Endothelial cell of umbilical vein (primary cell): ENCODE measurements at regions not wholly inside any gene's neighbourhood (a gene's known extent, or its start where the extent isn't known, plus 50 kb on each side); places are given as distances from the start of the nearest gene placed in this dataset.

Experiments
- BruUV-seq: library from RNA; stranded (reverse); fragments of 400-500 nt; replicated peaks from 2 replicates; lab custom pipeline; 2021; lab: Mats Ljungman, UMichigan
- CTCF ChIA-PET: fragments of 300-600, 350-600 bp; sonication (Branson Sonifier 250); formaldehyde crosslinking; loops from one replicate; lab custom pipeline; 2021; ENCODE audit warnings: antibody characterized with exemption, inconsistent platforms; lab: Charles Lee
- POLR2A ChIA-PET: fragments of 300-600, 350-600 bp; sonication (Branson Sonifier 250); formaldehyde crosslinking; loops from one replicate; lab custom pipeline; 2021; ENCODE audit warnings: antibody characterized with exemption, inconsistent platforms; lab: Charles Lee
- DNase-seq: peaks from one replicate; pipeline ENCODE4 v3.0.0-alpha.2; 2011; ENCODE audit warnings: low read depth, low spot score
- FAIRE-seq: peaks from 2 replicates; lab custom pipeline; 2011; peaks lifted over from hg19 to GRCh38; lab: Jason Lieb, UNC
- H2AFZ ChIP-seq: 2 replicates; pipeline ENCODE4 v1.6.0; 2012; ENCODE audit warnings: low read depth, low read length, control low read depth, inconsistent platforms
- H3K27ac ChIP-seq: 2 replicates; pipeline ENCODE4 v1.5.1; 2011; ENCODE audit warnings: low read depth, mild to moderate bottlenecking, control low read depth, low read length, moderate library complexity; ENCODE audit not compliant: insufficient read depth
- H3K27me3 ChIP-seq, 2 experiments: 2 replicates each; pipeline versions ENCODE4 v1.6.0 to v1.6.1; 2011; ENCODE audit warnings: low read length in 2 of 2, mixed read lengths in 1 of 2; ENCODE audit not compliant: control insufficient read depth in 2 of 2, insufficient read depth in 2 of 2
- H3K36me3 ChIP-seq, 2 experiments: 2 replicates in 1 of 2; 3 replicates in 1 of 2; pipeline ENCODE4 v1.5.1; 2011; ENCODE audit warnings: low read length in 2 of 2, mild to moderate bottlenecking in 1 of 2, moderate library complexity in 1 of 2; ENCODE audit not compliant: control insufficient read depth in 2 of 2, insufficient read depth in 2 of 2; ENCODE audit errors: extremely low read depth in 1 of 2
- H3K4me1 ChIP-seq: 3 replicates; pipeline ENCODE4 v1.5.1; 2011; ENCODE audit warnings: mild to moderate bottlenecking, low read length; ENCODE audit not compliant: control insufficient read depth, insufficient read depth; ENCODE audit errors: extremely low read depth
- H3K4me2 ChIP-seq: 2 replicates; pipeline ENCODE4 v1.6.1; 2011; ENCODE audit warnings: low read length, control low read depth, mixed read lengths; ENCODE audit not compliant: insufficient read depth
- H3K4me3 ChIP-seq, 3 experiments: fragments of 200-600 bp in 1 of 3; sonication (generic), shearing (Covaris generic) in 1 of 3; replicated peaks in 1 of 3; 2 replicates each; pipeline ENCODE4 v1.5.1; 2011 to 2016; ENCODE audit warnings: control low read depth in 3 of 3, low read length in 3 of 3, mild to moderate bottlenecking in 2 of 3, inconsistent platforms in 1 of 3, low read depth in 1 of 3, moderate library complexity in 1 of 3; ENCODE audit not compliant: insufficient read depth in 1 of 3
- H3K79me2 ChIP-seq: 2 replicates; pipeline ENCODE4 v1.6.0; 2012; ENCODE audit warnings: low read length, inconsistent platforms; ENCODE audit not compliant: control insufficient read depth, insufficient read depth
- H3K9ac ChIP-seq: replicated peaks from 2 replicates; pipeline ENCODE3; 2011; ENCODE audit warnings: low read length, control low read depth; ENCODE audit not compliant: insufficient read depth; ENCODE audit errors: extremely low read depth
- H3K9me1 ChIP-seq: replicated peaks from 3 replicates; pipeline ENCODE4 v1.6.0; 2011; ENCODE audit warnings: mild to moderate bottlenecking, low read length; ENCODE audit not compliant: control insufficient read depth, insufficient read depth; ENCODE audit errors: extremely low read depth
- H3K9me3 ChIP-seq: replicated peaks from 2 replicates; pipeline ENCODE4 v1.5.1; 2012; ENCODE audit warnings: low read length, inconsistent platforms; ENCODE audit not compliant: control insufficient read depth, insufficient read depth
- H4K20me1 ChIP-seq: replicated peaks from 2 replicates; pipeline ENCODE3; 2011; ENCODE audit warnings: mild to moderate bottlenecking, low read length; ENCODE audit not compliant: control insufficient read depth, insufficient read depth; ENCODE audit errors: extremely low read depth
- EZH2 ChIP-seq: IDR thresholded peaks from 2 replicates; pipeline ENCODE4 v1.6.1; 2012; ENCODE audit warnings: borderline replicate concordance, low read depth, mild to moderate bottlenecking, moderate library complexity, low read length, inconsistent platforms; ENCODE audit not compliant: severe bottlenecking
- FOS ChIP-seq: IDR thresholded peaks from 2 replicates; pipeline ENCODE4 v1.6.1; 2011; ENCODE audit warnings: mild to moderate bottlenecking, low read length, moderate library complexity, borderline replicate concordance; ENCODE audit not compliant: insufficient read depth
- GATA2 ChIP-seq: IDR thresholded peaks from 2 replicates; pipeline ENCODE4 v1.7.0; 2011; ENCODE audit warnings: low read depth, mild to moderate bottlenecking, moderate library complexity, mixed read lengths, low read length; ENCODE audit not compliant: insufficient read length, insufficient read depth
- MYC ChIP-seq: IDR thresholded peaks from one replicate; pipeline ENCODE4 v1.6.1; 2011; ENCODE audit warnings: mild to moderate bottlenecking, low read depth, low read length
- POLR2A ChIP-seq: IDR thresholded peaks from 2 replicates; pipeline ENCODE4 v1.6.1; 2012; ENCODE audit warnings: low read depth, mild to moderate bottlenecking, control low read depth, low read length
- POLR2AphosphoS5 ChIP-seq: IDR thresholded peaks from 2 replicates; pipeline ENCODE4 v1.6.1; 2012; ENCODE audit warnings: low read depth, mild to moderate bottlenecking, control low read depth, low read length, moderate library complexity; ENCODE audit not compliant: insufficient read depth
- dilution Hi-C: fragments of 300-500 bp; cut with MboI; formaldehyde crosslinking; loops from one replicate; pipeline ENCODE4 v1.15.0; 2019; ENCODE audit warnings: low sequenced_read_pairs; ENCODE audit not compliant: extremely low pct_ligation_motif_present
- intact Hi-C: fragments of 100-400 bp; cut with micrococcal nuclease; formaldehyde crosslinking; loops from one replicate; pipeline ENCODE4 v1.10.0; 2022
- TF ChIP-seq, protein P1 (sequence below): IDR thresholded peaks from 2 replicates; pipeline ENCODE4 v1.6.1; 2011; ENCODE audit not compliant: insufficient read depth, insufficient read length

DNA sequence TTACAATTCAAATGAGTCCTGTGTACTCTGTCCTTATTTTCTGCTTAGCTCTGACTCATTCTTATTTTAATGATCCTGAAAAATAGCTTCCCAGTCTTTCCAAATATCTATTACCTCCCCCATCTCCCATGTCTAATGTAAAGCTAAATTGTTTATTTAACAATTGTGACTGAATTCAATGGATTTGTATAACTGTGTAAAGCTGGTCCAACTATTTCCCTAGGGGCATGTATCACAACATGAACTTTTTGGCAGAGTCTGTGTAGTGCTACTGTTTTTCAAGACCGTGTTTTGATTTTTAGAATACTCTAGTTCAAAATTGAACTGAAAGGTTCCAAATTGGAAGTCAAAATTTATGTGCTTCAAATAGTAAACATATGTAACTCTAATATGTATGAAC, 67.8 kb downstream of the SPCS3 start:
- peaks cover 1 to 6% of the 10 kb centered on the region in 2 experiments for H3K27me3 ChIP-seq
- no peak overlapping the region for H3K4me2 ChIP-seq
- peaks cover 13% of the 10 kb centered on the region for H3K4me1 ChIP-seq
- intact Hi-C loops (no loop called here), dilution Hi-C loops (no loop called here)
- BruUV-seq = no TSS peak
- H3K9me3 ChIP-seq = no peaks in the 10 kb centered on the region
- FAIRE-seq (no peak), DNase-seq (no peak)
- H3K4me3 ChIP-seq = no peak overlapping the region
- H3K27ac ChIP-seq = no peak overlapping the region
- H3K36me3 ChIP-seq = no peaks in the 10 kb centered on the region
- H3K9ac ChIP-seq = no peak overlapping the region
- H3K79me2 ChIP-seq = no peaks in the 10 kb centered on the region
- H3K9me1 ChIP-seq = no peaks in the 10 kb centered on the region
- no peak overlapping the region for H2AFZ ChIP-seq
- H4K20me1 ChIP-seq = no peaks in the 10 kb centered on the region
- no peak for TF ChIP-seq FOS
- CTCF ChIA-PET = interaction anchor here (2.0 kb wide), 1 partner anchor 660 kb away, joined by 4 read pairs; no protein-coding TSS in a partner anchor
- POLR2A ChIA-PET = no interaction called here

DNA sequence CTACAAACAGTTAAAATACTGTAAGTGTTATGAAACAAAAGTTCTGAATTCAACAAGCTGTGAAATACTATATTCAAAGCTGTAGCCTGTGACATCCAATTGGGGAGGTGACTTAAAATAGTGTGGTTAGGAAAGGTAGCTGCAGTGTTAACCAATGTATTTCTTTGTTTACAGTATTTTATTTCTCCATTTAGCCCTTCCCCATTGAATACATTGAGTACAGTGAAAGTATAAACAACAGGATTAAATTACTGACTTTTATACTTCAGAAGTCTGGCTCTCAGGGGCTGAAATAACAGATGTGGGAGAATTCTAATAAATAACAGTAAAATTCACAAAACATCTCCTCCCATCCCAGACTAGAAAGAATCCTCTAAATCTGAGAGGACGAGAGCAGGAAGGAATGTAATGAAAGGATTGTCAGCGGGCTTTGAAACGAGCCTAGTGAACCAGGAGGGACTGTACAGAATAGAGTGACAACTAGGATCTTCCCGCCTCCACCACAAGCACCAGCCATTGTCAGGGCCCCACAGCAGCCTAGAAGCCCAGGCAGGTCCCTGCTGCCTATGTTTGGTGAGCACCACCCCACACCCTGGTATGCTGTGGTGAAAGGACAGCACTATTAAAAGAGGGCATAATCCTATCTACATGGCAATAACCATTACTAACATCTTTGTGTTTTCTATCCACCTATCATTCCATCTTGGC, 73.7 kb downstream of the SPCS3 start:
- TF ChIP-seq POLR2AphosphoS5 = no peak
- TF ChIP-seq, protein P1, sequence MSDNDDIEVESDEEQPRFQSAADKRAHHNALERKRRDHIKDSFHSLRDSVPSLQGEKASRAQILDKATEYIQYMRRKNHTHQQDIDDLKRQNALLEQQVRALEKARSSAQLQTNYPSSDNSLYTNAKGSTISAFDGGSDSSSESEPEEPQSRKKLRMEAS = no peak
- TF ChIP-seq FOS = no peak
- TF ChIP-seq GATA2 = no peak
- TF ChIP-seq EZH2 = no peak
- TF ChIP-seq POLR2A = no peak
- TF ChIP-seq MYC = no peak
- Histone ChIP-seq H3K9me3 (no peaks in the 10 kb centered on the region), H3K36me3 (no peaks in the 10 kb centered on the region), H3K4me2 (no peak overlapping the region), H4K20me1 (no peaks in the 10 kb centered on the region), H2AFZ (no peak overlapping the region), H3K79me2 (no peaks in the 10 kb centered on the region), H3K9ac (no peak overlapping the region), H3K4me3 (no peak overlapping the region), H3K4me1 (no peaks in the 10 kb centered on the region), H3K9me1 (no peaks in the 10 kb centered on the region), H3K27me3 (peaks cover 4 to 12% of the 10 kb centered on the region in 2 experiments), H3K27ac (no peak overlapping the region)
- no peak for DNase-seq
- no peak for FAIRE-seq
- no TSS peak for BruUV-seq
- dilution Hi-C loops = no loop called here
- intact Hi-C loops = no loop called here
- ChIA-PET CTCF (no interaction called here), POLR2A (no interaction called here)
